ENCODE measurements at regions not wholly inside any gene's neighbourhood (a gene's known extent, or its start where the extent isn't known, plus 50 kb on each side); places are given as distances from the start of the nearest gene placed in this dataset.

DNA sequence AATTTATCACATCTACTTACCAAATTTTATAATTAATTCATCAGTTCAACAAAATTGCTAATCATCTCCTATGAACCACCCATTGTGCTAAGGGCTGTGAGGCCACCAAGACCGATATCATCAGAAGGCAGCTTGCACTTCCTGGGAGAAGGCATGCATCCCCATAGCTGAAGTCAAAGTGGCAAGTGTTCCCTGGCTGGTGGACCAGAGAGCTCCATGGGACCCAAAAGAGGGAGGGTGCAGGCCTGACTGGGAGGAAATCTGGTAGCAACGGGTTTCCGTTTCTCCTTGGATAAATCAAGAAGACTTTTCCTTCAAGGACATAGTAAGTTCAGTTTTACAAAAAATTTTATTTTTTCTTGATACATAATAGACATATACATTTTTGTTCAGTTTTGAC lies 325.2 kb downstream of the FGF9 start:
- TF ChIP-seq, protein P1, sequence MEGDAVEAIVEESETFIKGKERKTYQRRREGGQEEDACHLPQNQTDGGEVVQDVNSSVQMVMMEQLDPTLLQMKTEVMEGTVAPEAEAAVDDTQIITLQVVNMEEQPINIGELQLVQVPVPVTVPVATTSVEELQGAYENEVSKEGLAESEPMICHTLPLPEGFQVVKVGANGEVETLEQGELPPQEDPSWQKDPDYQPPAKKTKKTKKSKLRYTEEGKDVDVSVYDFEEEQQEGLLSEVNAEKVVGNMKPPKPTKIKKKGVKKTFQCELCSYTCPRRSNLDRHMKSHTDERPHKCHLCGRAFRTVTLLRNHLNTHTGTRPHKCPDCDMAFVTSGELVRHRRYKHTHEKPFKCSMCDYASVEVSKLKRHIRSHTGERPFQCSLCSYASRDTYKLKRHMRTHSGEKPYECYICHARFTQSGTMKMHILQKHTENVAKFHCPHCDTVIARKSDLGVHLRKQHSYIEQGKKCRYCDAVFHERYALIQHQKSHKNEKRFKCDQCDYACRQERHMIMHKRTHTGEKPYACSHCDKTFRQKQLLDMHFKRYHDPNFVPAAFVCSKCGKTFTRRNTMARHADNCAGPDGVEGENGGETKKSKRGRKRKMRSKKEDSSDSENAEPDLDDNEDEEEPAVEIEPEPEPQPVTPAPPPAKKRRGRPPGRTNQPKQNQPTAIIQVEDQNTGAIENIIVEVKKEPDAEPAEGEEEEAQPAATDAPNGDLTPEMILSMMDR (IDR thresholded peaks at IDR 0.05) = no peak
- no peak for TF ChIP-seq EZH2 (IDR thresholded peaks at IDR 0.05; ENCODE audit: borderline replicate concordance, insufficient read depth, low read depth, low read length, poor library complexity, severe bottlenecking)

Data from B cell (primary cell).